ENCODE measurements at regions not wholly inside any gene's neighbourhood (a gene's known extent, or its start where the extent isn't known, plus 50 kb on each side); places are given as distances from the start of the nearest gene placed in this dataset.
"Not testable (repeated sequence)": the region's sequence is repeated elsewhere in the genome, so short reads cannot be mapped to it uniquely, and the experiment has no call there.

GRCh38 chr7:130812819-130813218 is 78.8 kb upstream of the KLF14 start:
- H3K4me3 ChIP-seq (ENCODE audit: control insufficient read depth in 1 of 7, extremely low read depth in 1 of 7, insufficient read depth in 4 of 7, low read depth in 2 of 7, low read length in 6 of 7); H3K27me3 ChIP-seq (replicated peaks in 2 of 5; ENCODE audit: control insufficient read depth in 4 of 5, insufficient read depth in 5 of 5, low read length in 4 of 5); H3K36me3 ChIP-seq (ENCODE audit: control insufficient read depth in 4 of 4, insufficient read depth in 4 of 4, low read length in 3 of 4); DNase-seq; POLR2A ChIA-PET; H3K27ac ChIP-seq (ENCODE audit: insufficient read depth in 1 of 2, low read depth in 1 of 2, low read length in 2 of 2, poor library complexity in 1 of 2, severe bottlenecking in 2 of 2); H3K9me3 ChIP-seq (ENCODE audit: control extremely low read depth in 1 of 5, control insufficient read depth in 4 of 5, insufficient read depth in 2 of 5, low read depth in 1 of 5, low read length in 4 of 5); H3K4me1 ChIP-seq (ENCODE audit: control extremely low read depth in 1 of 4, control insufficient read depth in 4 of 4, insufficient read depth in 4 of 4, low read length in 3 of 4): not testable (repeated sequence)
- WGBS (ENCODE audit: insufficient coverage), result 75% methylated on average over 3 of the region's 4 CpGs
- CTCF ChIA-PET, result interaction anchor here (1.2 kb wide), 1 partner anchor 9 kb away, joined by 3 read pairs; no protein-coding TSS in a partner anchor

- H3K4me1 ChIP-seq (ENCODE audit: control extremely low read depth in 1 of 4, control insufficient read depth in 4 of 4, insufficient read depth in 4 of 4, low read length in 3 of 4), result no peaks in the 10 kb centered on the region
- H3K36me3 ChIP-seq (ENCODE audit: control insufficient read depth in 4 of 4, insufficient read depth in 4 of 4, low read length in 3 of 4), result no peaks in the 10 kb centered on the region
- peak; percentile 22 to 50 (median 42) for DNase-seq
- no peak overlapping the region for H3K4me3 ChIP-seq (ENCODE audit: control insufficient read depth in 1 of 7, extremely low read depth in 1 of 7, insufficient read depth in 4 of 7, low read depth in 2 of 7, low read length in 6 of 7)
- 40% methylated on average over 1 of the region's 2 CpGs for WGBS (ENCODE audit: insufficient coverage)
- peaks cover 0 to 3% (median 0%) of the 10 kb centered on the region in 5 experiments for H3K27me3 ChIP-seq (replicated peaks in 2 of 5; ENCODE audit: control insufficient read depth in 4 of 5, insufficient read depth in 5 of 5, low read length in 4 of 5)
- CTCF ChIA-PET, result interaction anchor here (0.9 to 1.7 kb wide), 2 partner anchors 9 to 16 kb away, joined by 3 to 5 read pairs; no protein-coding TSS in a partner anchor
- no peak overlapping the region for H3K27ac ChIP-seq (ENCODE audit: insufficient read depth in 1 of 2, low read depth in 1 of 2, low read length in 2 of 2, poor library complexity in 1 of 2, severe bottlenecking in 2 of 2)
- POLR2A ChIA-PET, result interaction anchor here (0.6 kb wide), 1 partner anchor 55 kb away, joined by 3 read pairs; no protein-coding TSS in a partner anchor
- peaks cover 0 to 4% (median 0%) of the 10 kb centered on the region in 5 experiments for H3K9me3 ChIP-seq (ENCODE audit: control extremely low read depth in 1 of 5, control insufficient read depth in 4 of 5, insufficient read depth in 2 of 5, low read depth in 1 of 5, low read length in 4 of 5)
Measured at GRCh38 chr7:130814778-130815335, 80.8 kb upstream of the KLF14 start.

- Histone ChIP-seq H3K27ac (ENCODE audit: insufficient read depth in 1 of 2, low read depth in 1 of 2, low read length in 2 of 2, poor library complexity in 1 of 2, severe bottlenecking in 2 of 2) (no peak overlapping the region), H3K9me3 (ENCODE audit: control extremely low read depth in 1 of 5, control insufficient read depth in 4 of 5, insufficient read depth in 2 of 5, low read depth in 1 of 5, low read length in 4 of 5) (peaks cover 0 to 4% (median 0%) of the 10 kb centered on the region in 5 experiments), H3K36me3 (ENCODE audit: control insufficient read depth in 4 of 4, insufficient read depth in 4 of 4, low read length in 3 of 4) (no peaks in the 10 kb centered on the region), H3K4me3 (ENCODE audit: control insufficient read depth in 1 of 7, extremely low read depth in 1 of 7, insufficient read depth in 4 of 7, low read depth in 2 of 7, low read length in 6 of 7) (no peak overlapping the region), H3K4me1 (ENCODE audit: control extremely low read depth in 1 of 4, control insufficient read depth in 4 of 4, insufficient read depth in 4 of 4, low read length in 3 of 4) (peaks cover 0 to under 1% (median 0%) of the 10 kb centered on the region in 4 experiments), H3K27me3 (replicated peaks in 2 of 5; ENCODE audit: control insufficient read depth in 4 of 5, insufficient read depth in 5 of 5, low read length in 4 of 5) (peaks cover 0 to 3% (median 0%) of the 10 kb centered on the region in 5 experiments)
- DNase-seq, result no peak
- ChIA-PET CTCF (no interaction called here), POLR2A (no interaction called here)
- 83% methylated on average over 1 of the region's 2 CpGs for WGBS (ENCODE audit: insufficient coverage)
Measured at GRCh38 chr7:130818056-130818455, 84.0 kb upstream of the KLF14 start.

GRCh38 chr7:130821864-130822263 is 87.9 kb upstream of the KLF14 start:
- Histone ChIP-seq H3K27ac (ENCODE audit: insufficient read depth in 1 of 2, low read depth in 1 of 2, low read length in 2 of 2, poor library complexity in 1 of 2, severe bottlenecking in 2 of 2) (no peak overlapping the region), H3K9me3 (ENCODE audit: control extremely low read depth in 1 of 5, control insufficient read depth in 4 of 5, insufficient read depth in 2 of 5, low read depth in 1 of 5, low read length in 4 of 5) (peaks cover 0 to 15% (median 0%) of the 10 kb centered on the region in 5 experiments), H3K36me3 (ENCODE audit: control insufficient read depth in 4 of 4, insufficient read depth in 4 of 4, low read length in 3 of 4) (no peaks in the 10 kb centered on the region), H3K27me3 (replicated peaks in 2 of 5; ENCODE audit: control insufficient read depth in 4 of 5, insufficient read depth in 5 of 5, low read length in 4 of 5) (peaks cover 0 to 3% (median 0%) of the 10 kb centered on the region in 5 experiments), H3K4me1 (ENCODE audit: control extremely low read depth in 1 of 4, control insufficient read depth in 4 of 4, insufficient read depth in 4 of 4, low read length in 3 of 4) (peaks cover 0 to 3% (median 0%) of the 10 kb centered on the region in 4 experiments), H3K4me3 (ENCODE audit: control insufficient read depth in 1 of 7, extremely low read depth in 1 of 7, insufficient read depth in 4 of 7, low read depth in 2 of 7, low read length in 6 of 7) (no peak overlapping the region)
- DNase-seq, result no peak
- ChIA-PET POLR2A (no interaction called here), CTCF (interaction anchor here (1.4 to 1.7 kb wide), 2 partner anchors 8 to 9 kb away, joined by 3 read pairs; no protein-coding TSS in a partner anchor)
- 67% methylated on average over 1 of the region's 3 CpGs for WGBS (ENCODE audit: insufficient coverage)

GRCh38 chr7:130822642-130823041 is 88.6 kb upstream of the KLF14 start:
- Histone ChIP-seq H3K4me3 (ENCODE audit: control insufficient read depth in 1 of 7, extremely low read depth in 1 of 7, insufficient read depth in 4 of 7, low read depth in 2 of 7, low read length in 6 of 7) (peak overlapping the region in 2 of 7 experiments; percentile 24 to 28), H3K4me1 (ENCODE audit: control extremely low read depth in 1 of 4, control insufficient read depth in 4 of 4, insufficient read depth in 4 of 4, low read length in 3 of 4) (peaks cover 0 to 3% (median 0%) of the 10 kb centered on the region in 4 experiments), H3K36me3 (ENCODE audit: control insufficient read depth in 4 of 4, insufficient read depth in 4 of 4, low read length in 3 of 4) (no peaks in the 10 kb centered on the region), H3K27me3 (replicated peaks in 2 of 5; ENCODE audit: control insufficient read depth in 4 of 5, insufficient read depth in 5 of 5, low read length in 4 of 5) (no peaks in the 10 kb centered on the region), H3K27ac (ENCODE audit: insufficient read depth in 1 of 2, low read depth in 1 of 2, low read length in 2 of 2, poor library complexity in 1 of 2, severe bottlenecking in 2 of 2) (no peak overlapping the region), H3K9me3 (ENCODE audit: control extremely low read depth in 1 of 5, control insufficient read depth in 4 of 5, insufficient read depth in 2 of 5, low read depth in 1 of 5, low read length in 4 of 5) (peaks cover 0 to 19% (median 0%) of the 10 kb centered on the region in 5 experiments)
- WGBS (ENCODE audit: insufficient coverage), result no CpG with 5 or more reads among the region's 2 CpGs
- POLR2A ChIA-PET, result no interaction called here
- peak in 2 of 3 donors; percentile 40 to 71 for DNase-seq
- CTCF ChIA-PET, result interaction anchor here (1.4 to 1.7 kb wide), 2 partner anchors 8 to 9 kb away, joined by 3 read pairs; no protein-coding TSS in a partner anchor

- 100% methylated on average over 2 of the region's 2 CpGs for WGBS (ENCODE audit: insufficient coverage)
- Histone ChIP-seq H3K4me1 (ENCODE audit: control extremely low read depth in 1 of 4, control insufficient read depth in 4 of 4, insufficient read depth in 4 of 4, low read length in 3 of 4) (peaks cover 0 to 3% (median 0%) of the 10 kb centered on the region in 4 experiments), H3K4me3 (ENCODE audit: control insufficient read depth in 1 of 7, extremely low read depth in 1 of 7, insufficient read depth in 4 of 7, low read depth in 2 of 7, low read length in 6 of 7) (peak overlapping the region in 1 of 7 experiments; percentile 28), H3K27me3 (replicated peaks in 2 of 5; ENCODE audit: control insufficient read depth in 4 of 5, insufficient read depth in 5 of 5, low read length in 4 of 5) (no peaks in the 10 kb centered on the region), H3K9me3 (ENCODE audit: control extremely low read depth in 1 of 5, control insufficient read depth in 4 of 5, insufficient read depth in 2 of 5, low read depth in 1 of 5, low read length in 4 of 5) (peaks cover 0 to 22% (median 0%) of the 10 kb centered on the region in 5 experiments), H3K27ac (ENCODE audit: insufficient read depth in 1 of 2, low read depth in 1 of 2, low read length in 2 of 2, poor library complexity in 1 of 2, severe bottlenecking in 2 of 2) (no peak overlapping the region), H3K36me3 (ENCODE audit: control insufficient read depth in 4 of 4, insufficient read depth in 4 of 4, low read length in 3 of 4) (no peaks in the 10 kb centered on the region)
- no peak for DNase-seq
- POLR2A ChIA-PET, result no interaction called here
- CTCF ChIA-PET, result interaction anchor here (1.7 kb wide), 1 partner anchor 8 kb away, joined by 3 read pairs; no protein-coding TSS in a partner anchor
Measured at GRCh38 chr7:130823060-130823459, 89.1 kb upstream of the KLF14 start.

- Histone ChIP-seq H3K4me1 (ENCODE audit: control extremely low read depth in 1 of 4, control insufficient read depth in 4 of 4, insufficient read depth in 4 of 4, low read length in 3 of 4) (peaks cover 0 to 3% (median 0%) of the 10 kb centered on the region in 4 experiments), H3K9me3 (ENCODE audit: control extremely low read depth in 1 of 5, control insufficient read depth in 4 of 5, insufficient read depth in 2 of 5, low read depth in 1 of 5, low read length in 4 of 5) (peaks cover 0 to 24% (median 2%) of the 10 kb centered on the region in 5 experiments), H3K27me3 (replicated peaks in 2 of 5; ENCODE audit: control insufficient read depth in 4 of 5, insufficient read depth in 5 of 5, low read length in 4 of 5) (no peaks in the 10 kb centered on the region), H3K27ac (ENCODE audit: insufficient read depth in 1 of 2, low read depth in 1 of 2, low read length in 2 of 2, poor library complexity in 1 of 2, severe bottlenecking in 2 of 2) (no peak overlapping the region), H3K4me3 (ENCODE audit: control insufficient read depth in 1 of 7, extremely low read depth in 1 of 7, insufficient read depth in 4 of 7, low read depth in 2 of 7, low read length in 6 of 7) (no peak overlapping the region), H3K36me3 (ENCODE audit: control insufficient read depth in 4 of 4, insufficient read depth in 4 of 4, low read length in 3 of 4) (no peaks in the 10 kb centered on the region)
- CTCF ChIA-PET, result no interaction called here
- POLR2A ChIA-PET, result no interaction called here
- peak in 2 of 3 donors; percentile 14 to 17 for DNase-seq
Measured at GRCh38 chr7:130825819-130826218, 91.8 kb upstream of the KLF14 start.
